ENCODE measurements at regions not wholly inside any gene's neighbourhood (a gene's known extent, or its start where the extent isn't known, plus 50 kb on each side); places are given as distances from the start of the nearest gene placed in this dataset.
"Not testable (repeated sequence)": the region's sequence is repeated elsewhere in the genome, so short reads cannot be mapped to it uniquely, and the experiment has no call there.

GRCh38 chr6:156599978-156600590 lies 177.1 kb upstream of the ARID1B start:
- no peak for DNase-seq

GRCh38 chr6:156599366-156599765 lies 177.8 kb upstream of the ARID1B start:
- no peak for DNase-seq

GRCh38 chr6:156598855-156599180 lies 178.4 kb upstream of the ARID1B start:
- no peak for DNase-seq

GRCh38 chr6:156598071-156598854 lies 178.9 kb upstream of the ARID1B start:
- DNase-seq, result no peak

GRCh38 chr6:156597095-156597494 lies 180.1 kb upstream of the ARID1B start:
- no peak for DNase-seq

- no peak for DNase-seq
Observed at GRCh38 chr6:156595476-156595875, 181.7 kb upstream of the ARID1B start.

GRCh38 chr6:156593893-156594292 lies 183.3 kb upstream of the ARID1B start:
- no peak for DNase-seq

GRCh38 chr6:156593127-156593526 lies 184.1 kb upstream of the ARID1B start:
- DNase-seq, result no peak

- no peak for DNase-seq
Observed at GRCh38 chr6:156590482-156590881, 186.7 kb upstream of the ARID1B start.

- no peak for DNase-seq
Observed at GRCh38 chr6:156589281-156589680, 187.9 kb upstream of the ARID1B start.

- DNase-seq, result no peak
Observed at GRCh38 chr6:156587751-156588301, 189.4 kb upstream of the ARID1B start.

GRCh38 chr6:156587071-156587470 lies 190.1 kb upstream of the ARID1B start:
- DNase-seq, result no peak

GRCh38 chr6:156585859-156586258 lies 191.3 kb upstream of the ARID1B start:
- peak; percentile 20 for DNase-seq

- not testable (repeated sequence) for DNase-seq
Observed at GRCh38 chr6:156584121-156584520, 193.1 kb upstream of the ARID1B start.

- DNase-seq, result no peak
Observed at GRCh38 chr6:156583083-156583482, 194.1 kb upstream of the ARID1B start.

- DNase-seq, result no peak
Observed at GRCh38 chr6:156582509-156582992, 194.6 kb upstream of the ARID1B start.

- no peak for DNase-seq
Observed at GRCh38 chr6:156579564-156579963, 197.6 kb upstream of the ARID1B start.

- no peak for DNase-seq
Observed at GRCh38 chr6:156577749-156578148, 199.4 kb upstream of the ARID1B start.

- DNase-seq, result no peak
Observed at GRCh38 chr6:156575361-156575760, 201.8 kb upstream of the ARID1B start.

GRCh38 chr6:156564807-156565149 lies 212.4 kb upstream of the ARID1B start:
- DNase-seq, result no peak

- DNase-seq, result peak; percentile 41
Observed at GRCh38 chr6:156564127-156564806, 212.9 kb upstream of the ARID1B start.

- DNase-seq, result peak; percentile 86
Observed at GRCh38 chr6:156563714-156564113, 213.5 kb upstream of the ARID1B start.

GRCh38 chr6:156562636-156563035 lies 214.5 kb upstream of the ARID1B start:
- no peak for DNase-seq

- no peak for DNase-seq
Observed at GRCh38 chr6:156562019-156562418, 215.2 kb upstream of the ARID1B start.
